HG02973 (cell line): ENCODE measurements at regions not wholly inside any gene's neighbourhood (a gene's known extent, or its start where the extent isn't known, plus 50 kb on each side); places are given as distances from the start of the nearest gene placed in this dataset.

ENCODE experiments used
- ATAC-seq: cut with Tn5 transposase; IDR thresholded peaks from one replicate; pipeline ENCODE4 v1.9.1; 2021; ENCODE audit warnings: moderate library complexity; ENCODE audit not compliant: unreplicated experiment

DNA sequence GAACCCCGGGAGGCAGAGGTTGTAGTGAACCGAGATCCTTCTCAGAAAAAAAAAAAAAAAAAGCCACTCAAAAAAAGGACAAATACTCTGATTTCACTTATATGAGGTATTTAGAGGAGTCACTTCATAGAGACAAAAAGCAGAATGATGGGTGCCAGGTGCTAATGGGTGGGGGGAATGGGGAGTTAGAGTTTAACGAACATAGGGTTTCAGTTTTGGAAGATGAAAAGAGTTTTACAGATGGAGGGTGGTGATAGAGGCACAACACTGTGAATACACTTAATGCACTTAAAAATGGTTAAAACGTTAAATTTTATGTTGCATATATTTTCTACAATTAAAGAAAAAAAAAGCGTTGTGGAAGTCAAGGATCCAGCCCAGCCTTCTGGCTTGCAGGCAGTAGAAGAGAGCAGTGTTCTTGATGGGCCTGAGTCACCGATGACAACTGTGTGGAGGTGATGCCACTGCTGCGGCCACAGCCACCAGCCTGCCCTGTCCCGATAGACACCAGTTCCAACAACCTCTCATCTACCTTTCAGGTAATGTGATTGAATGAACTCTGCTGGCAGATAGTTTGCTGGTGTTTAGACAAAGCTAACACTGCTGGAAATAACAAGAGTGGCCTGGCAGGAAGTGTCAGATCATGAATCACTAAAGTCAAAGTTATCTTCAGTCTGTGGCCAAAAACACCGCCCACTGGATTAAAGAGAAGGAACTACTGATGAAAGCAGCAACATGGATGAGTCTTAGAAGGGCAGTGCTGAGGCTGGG, 49.9 kb upstream of the COX10 start:
- no peak for ATAC-seq
